HG02884 (cell line): ENCODE measurements at regions not wholly inside any gene's neighbourhood (a gene's known extent, or its start where the extent isn't known, plus 50 kb on each side); places are given as distances from the start of the nearest gene placed in this dataset.

Source experiments
- ATAC-seq: cut with Tn5 transposase; IDR thresholded peaks from one replicate; pipeline ENCODE4 v1.9.1; 2021; ENCODE audit warnings: mild to moderate bottlenecking, moderate library complexity; ENCODE audit not compliant: unreplicated experiment

DNA sequence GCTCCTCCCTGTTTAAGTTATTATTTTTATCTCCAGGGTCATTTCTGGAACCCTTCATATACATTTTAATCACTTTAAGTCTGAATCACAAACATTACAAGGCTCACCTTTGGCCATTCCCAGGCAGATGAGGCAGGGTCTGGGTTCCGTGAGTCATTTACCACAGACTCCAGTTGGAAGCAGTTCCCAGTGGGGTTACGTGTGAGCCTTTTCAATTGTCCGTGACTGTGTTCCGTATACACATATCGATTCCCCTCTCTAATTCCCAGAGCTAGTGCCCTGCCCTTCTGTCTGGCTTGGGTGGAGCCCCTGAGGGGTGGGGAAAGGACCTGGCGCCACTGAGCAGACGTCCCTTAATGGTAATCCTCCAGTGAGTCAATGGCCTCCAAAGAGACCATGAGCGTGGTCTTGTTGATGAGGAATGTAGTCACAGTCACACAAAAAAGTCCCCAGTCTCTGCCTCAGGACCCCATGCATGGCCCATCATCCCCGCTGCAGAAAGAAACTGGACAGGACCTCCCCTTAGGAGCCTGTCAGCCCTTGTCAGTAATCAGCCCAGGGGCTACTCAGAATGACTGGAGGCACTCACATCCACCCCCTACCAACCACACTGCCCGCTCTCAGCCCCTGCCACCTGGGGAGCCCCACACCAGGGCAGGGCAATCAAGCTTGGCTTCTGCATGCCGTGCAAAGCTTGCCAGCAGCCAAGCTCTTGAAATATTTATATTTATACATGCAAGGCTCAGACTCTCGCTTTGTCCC, 144.4 kb downstream of the ZIC5 start:
- ATAC-seq, result no peak

DNA sequence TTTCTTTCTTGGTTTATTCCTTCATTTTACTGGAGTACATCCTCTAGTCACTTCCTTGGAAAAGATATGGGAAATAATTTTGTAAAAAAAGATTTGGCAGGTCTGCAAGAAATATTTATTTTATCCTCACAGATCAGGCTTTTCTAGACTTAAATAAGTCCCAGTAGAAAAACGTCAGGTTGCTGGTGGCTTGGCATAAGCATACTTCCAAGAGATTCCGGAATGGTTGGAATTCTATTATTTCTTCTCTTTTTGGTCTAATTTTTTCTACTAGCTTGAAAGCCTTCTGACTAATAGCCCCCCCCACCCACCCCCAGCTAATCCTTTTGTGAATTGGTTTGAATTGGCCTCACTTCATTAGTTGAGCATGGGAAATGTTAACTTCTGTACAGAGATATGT, 147.6 kb downstream of the ZIC5 start:
- ATAC-seq, result no peak

DNA sequence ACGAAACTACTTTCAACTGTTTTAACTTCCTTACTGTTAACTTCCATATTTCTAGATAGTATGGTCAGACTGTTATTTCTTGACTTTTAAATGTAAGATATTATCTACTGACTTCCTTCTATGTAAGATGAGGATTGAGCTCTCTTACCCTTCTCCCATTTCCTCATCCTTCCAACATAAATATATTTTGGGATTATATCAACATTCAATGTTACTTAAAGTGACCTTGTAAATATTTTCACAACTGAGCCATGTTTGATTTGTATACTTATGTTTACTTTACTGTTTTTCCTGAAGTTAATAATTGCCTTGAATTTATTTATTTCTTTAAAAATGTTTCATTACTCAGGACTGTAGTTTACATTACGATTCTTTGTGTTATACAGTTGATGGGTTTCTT, 148.7 kb downstream of the ZIC5 start:
- ATAC-seq, result no peak

DNA sequence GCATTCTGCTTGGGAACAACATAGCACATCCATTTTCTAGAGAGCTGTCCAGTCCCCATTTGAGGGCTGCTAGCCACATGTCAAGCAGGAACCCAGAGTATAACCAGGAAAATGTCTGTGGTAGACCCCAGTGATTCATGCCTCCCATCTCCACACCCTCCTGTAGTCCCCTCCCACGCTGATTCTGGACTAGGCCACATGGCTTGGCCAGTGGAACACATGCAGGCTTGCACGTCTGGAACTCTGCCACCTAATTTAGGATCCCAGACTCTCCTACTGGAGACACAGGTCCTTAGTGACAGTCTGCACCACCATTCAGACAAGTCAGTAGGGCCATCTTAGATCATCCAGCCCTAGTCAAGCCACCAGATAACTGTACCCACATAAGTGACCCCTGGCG, 149.8 kb downstream of the ZIC5 start:
- no peak for ATAC-seq

DNA sequence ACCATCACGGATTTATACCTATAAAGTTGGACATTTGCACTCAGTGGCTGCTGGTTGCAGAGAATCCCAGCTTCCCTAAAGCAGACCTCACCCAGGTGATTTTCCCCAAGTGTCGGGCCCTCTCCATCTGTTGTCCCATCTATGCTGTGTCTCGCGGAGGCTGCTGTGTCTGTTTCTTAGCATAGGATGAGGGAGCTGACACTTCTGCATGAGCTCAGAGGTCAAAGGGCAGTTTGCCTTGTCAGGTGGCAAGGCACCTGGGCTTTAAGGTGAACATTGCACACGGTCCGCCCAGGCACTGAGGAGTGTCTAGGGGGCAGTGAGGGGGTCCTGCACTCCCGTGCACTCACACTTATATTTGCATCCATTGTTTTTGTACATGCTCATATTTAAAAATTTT, 151.6 kb downstream of the ZIC5 start:
- no peak for ATAC-seq

DNA sequence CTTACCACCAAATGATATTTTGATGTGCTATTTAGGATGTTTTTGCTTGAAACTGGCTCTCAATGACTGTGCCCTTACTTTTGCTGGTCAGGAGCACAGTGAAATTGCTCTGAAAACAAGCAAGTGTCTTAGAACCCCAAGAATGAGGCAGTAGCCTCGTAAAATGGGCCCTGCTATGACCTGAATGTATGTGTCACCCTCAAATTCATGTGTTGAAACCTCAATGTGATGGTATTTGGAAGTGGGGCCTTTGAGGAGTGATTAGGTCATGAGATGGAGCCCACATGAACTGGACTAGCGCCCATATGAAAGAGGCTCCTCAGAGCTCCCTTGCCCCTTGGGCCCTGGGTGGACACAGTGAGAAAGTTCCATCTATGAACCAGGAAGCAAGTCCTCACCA, 155.2 kb downstream of the ZIC5 start:
- ATAC-seq, result no peak

DNA sequence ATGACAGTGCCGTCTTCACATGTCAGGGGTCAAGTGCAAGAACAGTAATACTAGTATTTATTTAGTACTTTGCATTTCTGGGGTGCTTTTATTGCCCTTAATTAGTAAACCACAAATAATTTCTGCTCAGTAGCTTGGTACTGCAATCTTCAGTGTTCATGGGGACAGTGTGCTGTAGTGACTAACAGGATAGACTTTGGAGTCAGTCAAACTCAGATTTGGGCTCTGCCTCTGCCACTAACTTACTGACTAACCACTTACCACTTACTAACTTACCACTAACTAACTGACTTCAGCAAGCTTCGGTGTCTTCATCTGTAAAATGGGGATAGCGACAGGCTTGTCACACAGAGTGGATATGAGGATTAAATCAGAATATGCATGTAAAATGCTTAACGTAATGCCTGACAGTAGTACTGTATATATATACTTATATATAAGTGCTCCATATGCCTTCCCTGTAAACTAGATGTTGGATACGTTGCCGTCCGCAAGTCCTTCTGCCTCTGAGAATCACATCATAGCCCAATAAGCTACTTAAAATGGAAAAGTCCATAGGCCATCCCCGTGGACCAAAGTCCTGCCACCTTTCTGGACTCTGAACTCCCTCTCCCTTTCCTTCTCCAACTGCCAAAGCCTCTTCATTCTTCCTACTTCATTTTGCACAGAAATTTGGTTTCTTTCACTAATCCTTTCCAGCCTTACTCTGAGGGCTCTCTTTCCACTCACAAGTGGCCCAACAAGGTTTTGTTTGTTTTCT, 158.1 kb downstream of the ZIC5 start:
- no peak for ATAC-seq

DNA sequence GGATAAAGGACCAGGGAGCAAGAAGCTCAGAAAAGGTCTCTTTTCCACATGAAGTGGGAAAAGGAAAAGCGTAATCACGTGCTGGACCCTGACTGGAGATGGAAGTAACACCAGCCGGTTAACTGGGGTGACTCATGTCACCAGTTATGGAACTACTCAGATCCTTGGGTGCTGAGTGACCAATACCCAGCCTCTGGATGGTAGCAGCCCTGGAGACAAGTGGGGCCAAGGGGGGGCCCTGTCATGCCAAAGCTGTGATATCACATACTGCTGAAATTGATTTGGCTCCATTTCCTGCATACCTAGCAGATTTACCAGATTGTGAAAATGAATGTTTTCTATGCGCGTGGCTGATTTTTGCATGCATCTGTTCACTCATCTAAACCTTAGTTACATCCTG, 158.9 kb downstream of the ZIC5 start:
- no peak for ATAC-seq

DNA sequence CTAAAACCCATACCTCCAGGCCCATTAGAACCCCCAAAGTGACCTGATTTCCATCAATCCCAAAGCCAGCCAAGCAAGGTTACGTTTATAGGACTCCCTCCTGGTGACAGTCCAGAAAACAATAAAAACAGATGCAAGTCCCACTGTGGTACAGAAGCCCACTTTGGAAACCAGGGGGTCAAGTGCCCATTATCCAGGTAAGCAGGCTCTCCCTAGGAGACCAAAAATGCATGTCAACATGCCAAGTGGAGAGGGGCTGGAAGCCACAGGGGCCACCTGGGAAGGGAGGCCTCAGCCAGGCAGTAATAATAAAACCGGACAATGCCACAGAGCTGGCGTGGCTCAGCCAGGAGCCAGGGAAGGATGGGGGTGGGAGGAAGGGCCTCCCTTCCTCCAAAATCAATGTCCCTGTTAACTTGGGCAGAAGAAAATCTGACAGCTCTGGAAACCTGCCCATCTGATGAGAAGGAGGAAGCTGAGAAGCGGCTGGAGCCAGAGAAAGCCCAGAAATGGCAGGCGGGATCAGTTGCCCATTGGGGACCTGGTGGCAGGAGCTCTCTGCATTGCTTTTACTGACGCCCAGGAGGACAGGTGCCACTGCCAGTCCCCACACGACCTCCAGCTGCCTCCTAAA, 160.4 kb downstream of the ZIC5 start:
- ATAC-seq, result no peak

DNA sequence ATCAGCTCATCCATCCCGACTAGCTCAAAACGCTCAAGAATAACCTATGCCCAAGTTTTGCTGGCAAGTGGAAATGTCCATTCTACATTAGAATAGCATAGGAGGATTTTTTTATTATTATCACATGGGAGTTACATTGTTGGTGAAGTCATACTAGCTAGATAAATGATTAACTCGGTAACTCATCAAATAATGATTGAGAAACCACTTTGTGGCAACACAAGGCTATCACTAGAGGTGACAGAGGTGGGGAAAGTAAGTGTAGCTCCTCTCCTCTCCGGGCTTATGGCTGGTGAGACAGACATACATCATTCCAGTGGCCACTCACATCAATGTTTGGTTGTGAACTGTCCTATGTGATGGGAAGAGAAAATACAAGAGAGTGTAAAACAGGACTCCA, 161.6 kb downstream of the ZIC5 start:
- no peak for ATAC-seq

DNA sequence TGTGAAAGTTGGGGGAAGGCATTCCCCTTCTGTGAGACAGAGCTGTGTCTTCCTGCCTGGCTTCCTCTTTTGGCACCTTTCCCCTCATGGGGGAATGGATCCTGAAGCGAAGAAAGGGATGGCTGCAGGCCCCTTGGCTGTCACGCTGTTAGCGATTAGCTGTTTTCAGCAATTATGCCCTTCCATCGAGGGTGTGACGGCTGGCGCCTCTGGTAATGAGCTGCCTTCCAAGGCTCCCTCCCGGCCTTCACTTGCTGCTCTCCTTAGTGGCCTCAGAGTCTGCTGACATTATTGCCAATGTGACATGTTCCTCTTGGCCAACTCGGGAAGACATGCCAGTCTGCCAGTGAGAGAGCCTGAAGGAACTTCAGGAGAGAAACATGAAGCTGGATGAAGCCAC, 162.1 kb downstream of the ZIC5 start:
- no peak for ATAC-seq

DNA sequence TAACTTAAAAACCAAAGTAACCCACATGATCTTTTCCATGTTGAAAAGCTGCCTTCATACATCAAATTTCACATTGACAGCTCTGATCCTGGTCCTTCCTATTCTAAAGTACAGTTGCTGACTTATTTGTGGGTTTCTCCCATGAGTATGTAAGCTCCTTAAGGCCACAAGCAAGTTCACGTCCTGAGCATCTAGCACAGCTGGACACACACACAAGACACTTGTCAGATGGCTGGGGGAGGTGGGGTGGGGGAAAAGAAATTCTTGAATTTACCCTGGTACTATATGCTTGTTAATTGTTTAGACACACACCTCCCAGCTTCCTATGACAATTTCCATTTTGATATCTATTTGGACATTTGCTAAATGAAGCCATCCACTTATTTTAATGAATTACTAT, 162.8 kb downstream of the ZIC5 start:
- no peak for ATAC-seq

DNA sequence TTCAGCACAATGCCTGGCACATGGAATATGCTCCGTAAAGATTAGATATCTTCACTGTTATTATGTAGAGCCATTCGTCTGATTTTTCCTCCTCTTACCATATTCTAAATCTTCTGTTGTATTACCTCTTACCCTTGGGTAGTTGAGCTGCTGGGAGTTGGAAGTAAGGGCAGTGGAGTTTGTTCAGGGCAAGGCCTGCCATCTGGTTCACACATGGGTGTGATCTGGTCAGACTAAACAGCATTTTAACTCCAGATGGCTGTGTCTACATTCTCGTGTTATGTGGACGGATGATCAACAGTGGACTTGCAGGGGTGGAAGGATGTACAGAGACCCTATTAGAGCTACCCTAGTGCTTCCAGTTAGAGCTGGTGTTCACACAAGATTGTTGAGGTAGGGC, 164.9 kb downstream of the ZIC5 start:
- ATAC-seq, result no peak

DNA sequence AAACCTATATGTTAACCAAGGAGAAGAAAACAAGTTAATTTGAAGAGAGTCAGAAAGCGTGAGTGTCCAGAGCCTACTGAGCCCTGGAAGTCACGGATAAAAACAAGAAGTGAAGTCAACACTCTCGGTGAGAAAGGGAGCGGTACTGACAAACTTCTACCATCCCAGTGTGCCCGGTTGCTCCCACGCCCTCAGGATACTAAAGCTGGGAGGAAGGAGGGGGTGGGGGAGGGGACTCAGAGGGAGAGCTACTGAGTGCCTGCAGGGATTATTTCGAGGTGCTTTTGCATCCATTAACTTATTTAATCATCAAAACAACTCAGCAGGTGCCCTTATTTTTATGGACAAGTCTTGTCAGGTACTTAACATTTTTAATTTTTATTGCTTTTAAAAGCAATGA, 166.2 kb downstream of the ZIC5 start:
- no peak for ATAC-seq

DNA sequence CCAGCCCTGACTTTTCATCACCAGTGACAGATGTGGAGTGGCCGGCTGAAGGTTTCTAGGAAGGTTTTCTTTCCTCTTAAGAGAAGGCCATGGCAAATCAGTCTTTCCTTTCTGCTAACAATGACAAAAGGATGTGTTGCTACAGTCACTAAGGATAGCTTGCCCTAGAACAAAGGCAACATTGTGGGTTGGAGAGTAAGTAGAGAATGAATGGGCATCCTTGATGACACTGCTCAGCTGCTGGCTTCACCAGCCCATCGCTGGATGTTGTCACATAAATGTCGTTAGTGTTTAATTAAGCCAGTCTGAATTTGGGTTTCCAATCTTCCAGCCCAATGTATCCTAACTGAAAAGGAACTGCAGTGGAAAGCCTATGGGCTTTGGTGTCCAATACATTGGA, 168.4 kb downstream of the ZIC5 start:
- no peak for ATAC-seq

DNA sequence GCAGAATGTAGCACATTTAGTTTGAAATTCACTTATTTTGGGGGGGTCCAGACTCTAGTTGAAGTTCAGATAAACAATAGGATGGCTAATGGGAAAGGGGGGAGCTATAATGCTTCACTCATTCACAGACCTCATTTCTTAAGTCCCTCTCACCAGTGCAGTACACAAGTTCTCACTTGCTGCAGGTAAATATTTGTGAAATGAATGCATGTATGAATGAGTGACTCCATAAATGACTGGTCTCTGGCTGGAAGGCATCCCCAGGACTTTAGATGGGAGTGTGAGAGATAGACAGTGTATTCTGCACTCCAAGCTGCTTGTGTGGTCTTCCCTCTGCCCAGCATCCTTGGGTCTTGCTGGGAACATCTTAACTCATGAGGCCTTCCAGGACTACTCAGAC, 169.2 kb downstream of the ZIC5 start:
- no peak for ATAC-seq

DNA sequence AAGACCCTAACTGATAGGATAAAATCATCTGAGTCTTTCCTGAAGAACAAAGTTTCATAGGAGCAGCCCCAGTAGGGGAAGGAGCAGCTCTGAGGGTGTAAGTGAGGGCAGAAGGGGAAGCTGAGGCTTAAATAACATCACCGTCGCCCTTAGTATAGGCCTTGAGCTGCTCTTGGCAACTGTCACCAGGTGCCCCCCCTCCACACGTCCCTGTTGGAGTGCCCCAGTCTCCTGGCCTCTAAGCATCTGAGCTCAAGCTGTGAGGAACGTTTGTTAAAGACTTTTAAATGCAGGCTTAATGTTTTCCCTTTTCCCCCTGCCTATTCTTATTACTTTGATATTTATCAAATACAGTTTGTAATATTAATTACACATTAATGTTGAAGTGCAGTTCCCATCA, 170.6 kb downstream of the ZIC5 start:
- ATAC-seq, result no peak

DNA sequence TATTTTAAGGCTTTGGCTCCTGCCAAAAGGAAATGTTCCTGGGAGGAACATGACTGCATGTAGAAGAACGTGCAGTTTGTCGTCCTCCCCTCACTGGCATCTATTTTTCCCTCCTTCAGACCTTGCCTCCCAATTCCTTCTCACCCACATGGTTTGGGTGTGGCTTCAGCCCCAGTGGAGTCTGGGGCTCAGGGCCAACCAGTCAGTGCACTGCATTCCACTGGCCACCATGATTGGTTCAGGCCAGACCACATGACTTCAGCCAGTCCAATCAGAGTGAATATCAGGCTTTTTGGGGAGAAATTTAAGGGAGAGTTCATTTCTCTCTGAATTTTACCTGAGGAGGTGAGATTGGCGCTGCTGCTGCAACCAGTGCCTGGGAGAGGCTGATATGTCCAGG, 171.6 kb downstream of the ZIC5 start:
- no peak for ATAC-seq

DNA sequence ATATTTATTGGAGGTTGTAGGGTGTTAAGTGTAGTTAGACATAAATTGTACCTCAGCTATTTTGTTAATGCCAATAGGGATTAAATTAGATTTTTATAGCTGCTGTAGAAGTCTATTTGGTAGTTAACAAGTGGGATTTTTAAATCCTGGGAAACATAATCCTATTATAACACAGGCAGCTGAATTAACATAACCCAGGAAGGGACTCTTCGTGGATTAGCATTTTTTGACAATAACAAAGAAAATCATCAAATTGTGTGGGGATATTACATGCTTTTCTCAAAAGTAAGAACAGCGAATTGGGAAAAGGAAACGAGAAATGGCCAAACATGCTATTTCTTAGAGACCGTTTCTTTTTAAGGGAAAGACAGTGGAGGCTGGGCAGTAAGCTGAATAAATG, 172.8 kb downstream of the ZIC5 start:
- no peak for ATAC-seq

DNA sequence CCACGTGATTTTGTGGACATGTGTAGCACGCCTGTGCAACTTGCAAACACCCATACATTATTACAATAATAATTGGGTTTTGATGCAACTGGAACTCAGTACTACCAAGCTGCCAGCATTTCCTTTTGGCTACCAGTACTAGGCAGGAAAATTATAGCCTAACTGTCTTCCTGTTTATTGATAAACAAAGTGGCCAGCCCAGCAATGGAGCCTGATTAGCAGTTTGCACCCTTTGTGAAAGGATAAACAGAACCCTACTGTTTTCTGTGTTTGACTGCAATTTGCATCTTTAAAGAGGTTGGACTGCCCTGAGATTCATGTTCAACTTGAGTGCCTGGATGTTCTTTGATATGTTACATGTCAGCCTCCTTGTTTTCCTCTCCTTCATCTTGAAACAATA, 173.9 kb downstream of the ZIC5 start:
- ATAC-seq, result no peak

DNA sequence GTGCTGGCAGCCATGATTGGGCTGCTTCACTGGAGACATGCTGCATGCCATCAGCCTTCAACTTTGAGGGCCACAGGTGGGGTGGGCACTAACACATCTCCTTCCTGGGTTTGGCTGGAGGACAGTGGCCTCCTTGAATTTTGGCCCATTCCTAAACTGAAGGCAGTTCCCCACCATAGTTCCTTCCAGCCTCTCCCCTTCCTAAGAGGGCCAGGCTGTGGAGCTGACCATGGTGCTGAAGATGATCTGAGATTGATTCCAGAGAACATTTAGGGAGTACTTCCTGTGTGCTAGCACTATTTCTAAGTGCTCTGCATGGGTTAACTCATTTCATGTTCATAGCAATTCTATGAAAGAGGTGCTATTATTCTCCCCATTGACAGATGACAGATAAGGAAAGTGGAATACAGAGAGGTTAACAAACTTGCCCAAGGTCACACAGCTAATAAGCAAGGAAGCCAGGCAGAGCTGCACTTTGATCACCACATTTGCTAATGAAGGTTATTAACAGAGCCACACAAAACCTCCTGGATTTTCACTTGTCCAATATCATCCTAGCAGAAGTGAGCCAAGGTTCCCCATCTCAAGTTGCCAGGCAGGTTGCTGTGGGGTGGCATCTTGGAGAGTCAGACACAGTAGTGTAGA, 175.3 kb downstream of the ZIC5 start:
- ATAC-seq, result no peak
